Endothelial cell of umbilical vein (primary cell): ENCODE measurements at regions not wholly inside any gene's neighbourhood (a gene's known extent, or its start where the extent isn't known, plus 50 kb on each side); places are given as distances from the start of the nearest gene placed in this dataset.

Source experiments
- POLR2AphosphoS5 ChIP-seq: IDR thresholded peaks from 2 replicates; pipeline ENCODE4 v1.6.1; 2012; ENCODE audit warnings: low read depth, mild to moderate bottlenecking, control low read depth, low read length, moderate library complexity; ENCODE audit not compliant: insufficient read depth
- TF ChIP-seq, protein P1 (sequence below), 2 donors: IDR thresholded peaks; 1 replicate in 1 of 2; 2 replicates in 1 of 2; pipeline ENCODE4 v1.5.1; 2011; ENCODE audit warnings: low read length in 2 of 2, mild to moderate bottlenecking in 2 of 2, moderate library complexity in 2 of 2, control low read depth in 1 of 2, inconsistent platforms in 1 of 2, low read depth in 1 of 2; ENCODE audit not compliant: insufficient read depth in 1 of 2; ENCODE audit errors: extremely low read depth in 1 of 2

DNA sequence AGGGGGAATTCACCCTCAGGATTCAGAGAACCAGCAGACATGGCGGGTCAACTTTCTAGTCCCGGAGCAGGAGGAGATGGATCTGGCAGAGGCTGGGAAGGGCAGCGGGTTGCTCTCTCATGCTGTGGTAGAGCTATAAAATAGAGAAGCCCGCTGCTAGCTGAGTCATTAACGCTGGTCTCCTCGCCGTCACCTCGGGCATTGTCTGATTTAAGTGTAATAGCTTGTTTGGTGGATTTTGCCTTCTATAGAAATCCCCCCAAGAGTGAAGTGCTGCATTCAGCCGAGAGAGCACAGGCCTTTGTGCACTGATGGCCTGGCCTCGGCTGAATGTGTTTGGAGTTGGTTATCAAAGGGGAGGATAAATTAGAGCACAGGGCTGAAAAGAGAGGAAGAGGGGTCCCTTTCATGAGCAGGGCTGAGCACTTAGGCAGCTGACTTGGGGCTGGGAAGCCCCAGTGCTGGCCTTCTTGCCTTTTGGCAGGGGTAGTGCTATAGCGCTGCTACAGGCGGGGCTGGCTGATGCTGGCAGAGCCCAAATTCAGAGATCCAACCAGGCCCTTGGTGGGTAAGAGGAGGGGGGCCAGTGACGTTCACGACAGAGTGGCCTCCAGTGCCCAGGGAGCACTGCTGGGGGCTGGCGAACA lies 161.1 kb upstream of the CADM1 start:
- TF ChIP-seq, protein P1, sequence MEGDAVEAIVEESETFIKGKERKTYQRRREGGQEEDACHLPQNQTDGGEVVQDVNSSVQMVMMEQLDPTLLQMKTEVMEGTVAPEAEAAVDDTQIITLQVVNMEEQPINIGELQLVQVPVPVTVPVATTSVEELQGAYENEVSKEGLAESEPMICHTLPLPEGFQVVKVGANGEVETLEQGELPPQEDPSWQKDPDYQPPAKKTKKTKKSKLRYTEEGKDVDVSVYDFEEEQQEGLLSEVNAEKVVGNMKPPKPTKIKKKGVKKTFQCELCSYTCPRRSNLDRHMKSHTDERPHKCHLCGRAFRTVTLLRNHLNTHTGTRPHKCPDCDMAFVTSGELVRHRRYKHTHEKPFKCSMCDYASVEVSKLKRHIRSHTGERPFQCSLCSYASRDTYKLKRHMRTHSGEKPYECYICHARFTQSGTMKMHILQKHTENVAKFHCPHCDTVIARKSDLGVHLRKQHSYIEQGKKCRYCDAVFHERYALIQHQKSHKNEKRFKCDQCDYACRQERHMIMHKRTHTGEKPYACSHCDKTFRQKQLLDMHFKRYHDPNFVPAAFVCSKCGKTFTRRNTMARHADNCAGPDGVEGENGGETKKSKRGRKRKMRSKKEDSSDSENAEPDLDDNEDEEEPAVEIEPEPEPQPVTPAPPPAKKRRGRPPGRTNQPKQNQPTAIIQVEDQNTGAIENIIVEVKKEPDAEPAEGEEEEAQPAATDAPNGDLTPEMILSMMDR (IDR thresholded peaks at IDR 0.05; ENCODE audit: extremely low read depth in 1 of 2, insufficient read depth in 1 of 2, low read depth in 1 of 2, low read length in 2 of 2): no peak
- TF ChIP-seq POLR2AphosphoS5: no peak
